T-helper 2 cell (primary cell): ENCODE measurements at regions not wholly inside any gene's neighbourhood (a gene's known extent, or its start where the extent isn't known, plus 50 kb on each side); places are given as distances from the start of the nearest gene placed in this dataset.

Experiments
- DNase-seq, 5 experiments: peaks; one replicate each; pipeline versions ENCODE4 v3.0.0 to v3.0.0-alpha.2; 2012 to 2022

DNA sequence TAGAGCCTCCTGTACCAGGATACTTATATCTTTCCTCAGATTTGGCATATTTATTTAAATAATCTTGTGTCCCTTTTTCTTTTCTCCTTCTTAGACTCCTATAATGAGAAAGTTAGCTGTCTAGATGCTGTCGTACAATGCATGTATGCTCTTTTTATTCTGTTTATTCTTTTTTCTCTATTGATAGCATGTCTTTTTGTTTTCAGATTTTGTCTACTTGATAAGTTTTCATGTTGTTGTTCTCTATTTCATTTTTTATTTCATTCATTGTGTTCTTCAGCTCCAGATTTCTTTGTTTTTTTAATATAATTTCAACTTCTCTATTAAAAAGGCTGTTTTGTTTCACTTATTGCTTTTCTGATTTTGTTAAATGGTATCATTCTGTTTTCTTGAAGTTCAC is 674.3 kb upstream of the POU3F3 start:
- DNase-seq, result no peak

- no peak for DNase-seq
Observed at GRCh38 chr2:104200533-104201168, 653.3 kb upstream of the POU3F3 start.

GRCh38 chr2:104213758-104214157 is 640.2 kb upstream of the POU3F3 start:
- no peak for DNase-seq

DNA sequence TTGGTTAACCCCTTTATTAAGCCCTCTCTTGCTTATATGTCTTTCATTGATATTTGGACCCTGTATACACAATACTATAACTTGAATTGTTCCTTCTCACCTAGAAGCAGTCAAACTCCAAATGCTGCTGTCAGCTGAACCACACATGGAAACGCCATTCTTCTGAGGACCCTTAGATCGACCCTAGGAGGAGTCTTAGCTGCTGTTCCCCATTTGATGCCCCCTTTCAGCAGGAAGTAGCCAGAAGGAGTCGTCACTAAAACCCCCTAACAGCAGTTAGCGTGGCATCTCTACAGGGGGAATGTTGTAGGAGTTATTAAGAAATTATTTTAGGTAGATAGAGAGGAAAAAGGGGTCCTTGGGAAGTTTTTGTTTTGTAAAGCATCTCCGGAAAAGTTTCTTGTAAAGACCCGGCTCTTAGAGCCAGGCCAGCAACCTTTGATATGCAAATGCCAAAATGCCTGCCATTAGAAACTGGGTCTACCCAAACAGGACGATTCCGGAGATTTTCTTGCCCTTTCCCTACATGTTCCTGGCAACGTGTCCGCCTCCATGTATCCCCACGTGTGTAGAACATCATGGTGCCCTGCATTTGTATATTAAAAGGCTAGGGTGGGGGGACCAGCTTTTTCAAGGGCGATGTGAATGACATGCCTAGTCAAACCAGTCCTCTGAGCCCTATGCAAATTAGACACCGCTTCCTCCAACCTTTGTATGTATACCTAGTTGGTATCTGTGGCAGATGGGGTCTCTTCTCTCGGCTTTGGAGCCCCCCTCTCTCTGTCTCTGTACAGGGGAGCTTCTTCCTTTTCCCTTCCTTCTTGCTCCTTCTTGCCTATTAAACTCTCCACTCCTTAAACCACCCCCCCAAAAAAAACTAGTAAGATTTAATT is 638.4 kb upstream of the POU3F3 start:
- DNase-seq, result no peak

DNA sequence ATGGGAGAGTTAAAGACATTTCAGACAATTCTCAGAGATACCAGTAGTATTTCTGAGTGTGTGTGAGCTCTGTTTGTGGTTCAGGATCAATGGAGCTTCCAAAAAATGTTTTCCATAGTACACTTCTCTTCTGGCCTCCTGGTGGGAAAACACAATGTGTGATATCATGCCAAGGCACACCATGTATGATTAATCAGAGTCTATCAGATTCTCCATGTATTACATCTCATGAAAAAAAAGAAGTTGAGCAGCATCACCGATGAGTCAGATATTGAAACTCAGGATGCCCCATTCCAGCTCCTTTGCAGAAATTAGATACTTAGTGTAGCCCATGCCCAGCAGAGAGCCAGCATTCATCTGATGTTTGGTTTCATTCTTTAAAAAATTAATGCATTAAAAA is 620.3 kb upstream of the POU3F3 start:
- DNase-seq, result no peak

GRCh38 chr2:104236491-104236890 is 617.4 kb upstream of the POU3F3 start:
- no peak for DNase-seq

DNA sequence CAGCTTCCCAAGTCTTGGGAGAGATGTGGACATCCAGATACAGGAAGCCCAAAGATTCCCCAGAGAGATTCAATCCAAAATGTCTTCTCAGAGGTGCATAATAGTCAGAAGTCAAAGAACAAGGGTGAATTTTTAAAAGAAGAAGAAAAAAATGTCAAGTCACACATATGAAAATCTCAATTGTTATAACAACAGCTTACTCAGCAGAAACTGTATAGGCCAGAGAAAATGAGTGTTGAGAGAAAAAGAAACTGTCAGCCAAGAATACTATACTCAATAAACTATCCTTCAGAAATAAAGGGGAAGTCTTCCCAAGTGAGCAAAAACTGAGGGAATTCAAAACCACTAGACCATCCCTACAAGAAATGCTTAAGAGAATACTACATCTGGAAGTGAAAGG is 612.9 kb upstream of the POU3F3 start:
- no peak for DNase-seq

DNA sequence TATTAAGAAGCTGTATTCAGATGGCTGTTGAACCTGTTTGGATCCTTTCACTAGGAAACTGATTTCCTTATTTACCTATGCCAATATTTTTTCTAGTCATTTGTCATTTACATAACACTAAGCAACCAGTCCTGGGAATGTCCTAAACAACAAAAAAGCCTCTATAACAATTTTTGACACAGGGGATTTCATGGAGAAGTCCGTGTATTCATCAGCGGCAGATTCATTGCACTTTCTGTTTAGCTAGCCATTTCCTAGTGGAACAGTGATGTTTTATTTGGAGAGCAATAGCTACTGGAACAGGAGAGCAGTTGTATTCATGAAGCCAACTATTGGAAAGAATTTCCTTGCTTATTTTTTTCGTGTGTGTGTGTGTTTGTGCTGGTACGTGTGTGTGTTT is 604.3 kb upstream of the POU3F3 start:
- no peak for DNase-seq

GRCh38 chr2:104250635-104251034 is 603.3 kb upstream of the POU3F3 start:
- DNase-seq, result no peak

GRCh38 chr2:104254017-104254416 is 599.9 kb upstream of the POU3F3 start:
- DNase-seq, result no peak

- DNase-seq, result no peak
Observed at GRCh38 chr2:104262714-104263113, 591.2 kb upstream of the POU3F3 start.

- DNase-seq, result no peak
Observed at GRCh38 chr2:104279646-104280045, 574.3 kb upstream of the POU3F3 start.

GRCh38 chr2:104280216-104280615 is 573.7 kb upstream of the POU3F3 start:
- DNase-seq, result no peak

GRCh38 chr2:104286841-104287240 is 567.1 kb upstream of the POU3F3 start:
- DNase-seq, result no peak

DNA sequence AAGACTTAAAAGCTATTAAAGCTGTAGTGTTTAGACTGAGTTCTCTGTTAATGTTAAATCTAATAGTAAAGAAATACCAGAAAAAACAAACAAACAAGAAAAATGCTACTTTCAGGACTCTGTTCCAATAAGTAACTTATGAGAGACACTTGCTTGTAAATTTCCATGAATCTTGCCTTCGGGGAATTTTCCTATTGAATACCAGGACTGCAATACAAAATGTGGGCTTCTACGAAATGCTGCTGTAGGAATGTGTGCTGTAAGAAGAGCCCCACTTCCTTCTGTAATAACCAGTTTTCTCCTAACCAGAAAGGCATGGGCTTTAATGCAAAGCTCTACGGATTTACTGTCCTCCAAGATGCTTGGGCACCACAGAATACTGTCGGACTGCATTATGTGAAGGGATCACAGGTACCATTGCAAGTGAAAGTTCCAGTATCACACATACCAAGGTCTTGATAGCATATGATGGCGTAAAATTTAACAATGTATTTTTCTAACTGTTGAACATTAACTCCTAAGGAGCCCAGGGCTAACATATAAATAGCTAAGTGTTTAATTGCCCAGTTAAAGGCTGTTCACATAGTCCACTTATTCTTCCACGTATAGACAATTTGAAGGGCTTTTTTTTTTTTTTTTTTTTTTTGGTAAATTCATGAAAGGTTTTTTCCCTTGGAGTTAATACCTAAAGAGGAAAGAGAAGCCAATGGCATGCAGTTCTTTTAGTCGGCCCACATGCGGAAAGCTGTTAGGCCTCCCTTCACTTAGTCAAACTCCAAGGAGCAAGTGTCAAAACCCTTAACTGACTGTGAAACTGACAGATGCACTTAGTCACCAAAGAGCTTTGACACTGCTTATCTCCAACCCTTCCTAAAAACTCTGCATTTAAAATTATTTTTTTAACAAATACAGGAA is 564.0 kb upstream of the POU3F3 start:
- no peak for DNase-seq

DNA sequence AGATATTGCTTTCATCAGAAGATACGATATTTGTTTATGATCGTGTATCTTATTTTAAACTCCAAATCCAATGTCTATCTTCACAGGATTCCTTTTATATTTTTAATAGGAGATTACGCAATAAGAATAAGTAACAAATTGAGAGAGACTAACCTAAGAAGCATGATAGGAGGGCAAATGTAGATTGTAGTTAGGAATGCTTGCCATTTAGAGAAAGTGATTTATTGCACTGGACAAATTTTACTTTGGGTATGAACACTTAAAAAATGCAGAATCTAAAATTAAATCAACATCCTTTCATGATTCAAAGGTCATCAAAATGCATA is 563.4 kb upstream of the POU3F3 start:
- DNase-seq, result no peak

GRCh38 chr2:104312684-104313083 is 541.2 kb upstream of the POU3F3 start:
- no peak for DNase-seq

GRCh38 chr2:104318001-104318665 is 535.8 kb upstream of the POU3F3 start:
- DNase-seq, result no peak

DNA sequence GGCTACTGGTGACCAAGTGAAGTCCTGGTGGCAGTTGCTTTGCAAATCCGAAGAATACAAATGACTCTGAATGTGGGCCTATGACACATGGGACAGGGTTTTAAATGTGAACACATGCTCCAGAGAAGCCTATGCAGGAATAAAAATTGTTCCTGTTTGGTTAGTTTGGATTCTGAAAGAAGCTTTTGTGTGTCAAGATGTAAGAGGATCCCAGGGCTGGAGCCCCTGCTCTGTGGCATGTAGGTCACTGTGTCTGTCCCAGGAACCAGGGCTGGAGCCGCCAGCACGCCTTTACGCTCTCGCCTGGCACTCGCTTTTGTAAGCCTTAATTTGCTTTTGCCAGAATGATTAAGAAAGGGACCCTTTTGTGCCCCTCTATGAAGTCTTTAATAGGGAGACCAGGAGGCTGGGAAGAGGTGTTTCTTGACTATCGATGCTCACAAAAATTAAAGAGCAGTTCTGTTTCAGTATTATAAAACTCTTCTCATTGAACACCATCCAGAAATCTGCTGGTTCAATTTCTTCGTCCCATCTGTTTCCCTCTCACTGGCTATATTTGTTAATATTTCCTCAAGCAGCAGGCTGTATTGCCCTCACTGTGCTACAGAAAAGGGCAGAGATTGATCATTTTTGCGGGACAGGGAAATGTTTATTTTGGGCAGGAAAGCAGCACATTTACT is 532.7 kb upstream of the POU3F3 start:
- no peak for DNase-seq

DNA sequence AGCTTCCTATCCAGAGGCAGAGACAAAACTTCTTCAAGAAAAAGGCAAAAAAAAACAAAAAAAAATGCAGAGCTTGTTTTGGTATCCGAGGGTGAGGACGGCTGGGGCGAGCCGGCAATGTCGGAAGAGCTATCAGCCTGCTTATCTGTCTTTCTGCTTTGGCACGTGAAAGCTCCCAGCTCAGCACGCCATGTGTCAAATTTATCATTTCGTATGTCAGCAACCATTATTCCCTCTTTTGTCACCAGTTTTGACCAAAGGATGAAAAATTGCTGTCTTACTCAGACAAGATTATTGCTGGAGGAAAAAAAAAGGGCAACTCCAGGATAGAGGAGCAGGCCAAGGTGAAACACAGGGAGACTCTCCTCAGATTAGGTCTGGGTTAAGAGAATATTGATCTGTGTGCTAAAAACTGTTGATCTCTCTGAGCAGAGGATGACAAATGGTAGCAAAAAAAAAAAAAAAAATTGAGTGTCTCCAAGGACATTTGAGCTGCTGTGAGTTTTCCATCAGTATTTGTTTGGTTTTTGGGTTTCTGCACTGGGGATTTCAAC is 532.0 kb upstream of the POU3F3 start:
- DNase-seq, result no peak

GRCh38 chr2:104332731-104333130 is 521.2 kb upstream of the POU3F3 start:
- DNase-seq, result no peak

GRCh38 chr2:104337869-104338268 is 516.0 kb upstream of the POU3F3 start:
- no peak for DNase-seq
